Mammary epithelial cell (primary cell): ENCODE measurements at regions not wholly inside any gene's neighbourhood (a gene's known extent, or its start where the extent isn't known, plus 50 kb on each side); places are given as distances from the start of the nearest gene placed in this dataset.

Experiments
- EZH2 ChIP-seq: IDR thresholded peaks from 2 replicates; pipeline ENCODE4 v1.6.1; 2012; ENCODE audit warnings: low read length, inconsistent platforms, borderline replicate concordance
- TF ChIP-seq, protein P1 (sequence below), 2 donors: IDR thresholded peaks in 1 of 2; conservative IDR thresholded peaks in 1 of 2; 2 replicates each; pipeline ENCODE4 v1.5.1; 2011 to 2012; ENCODE audit warnings: inconsistent platforms in 2 of 2, low read length in 2 of 2, mild to moderate bottlenecking in 2 of 2, control low read depth in 1 of 2, low read depth in 1 of 2; ENCODE audit not compliant: insufficient read depth in 1 of 2; ENCODE audit errors: extremely low read depth in 1 of 2

DNA sequence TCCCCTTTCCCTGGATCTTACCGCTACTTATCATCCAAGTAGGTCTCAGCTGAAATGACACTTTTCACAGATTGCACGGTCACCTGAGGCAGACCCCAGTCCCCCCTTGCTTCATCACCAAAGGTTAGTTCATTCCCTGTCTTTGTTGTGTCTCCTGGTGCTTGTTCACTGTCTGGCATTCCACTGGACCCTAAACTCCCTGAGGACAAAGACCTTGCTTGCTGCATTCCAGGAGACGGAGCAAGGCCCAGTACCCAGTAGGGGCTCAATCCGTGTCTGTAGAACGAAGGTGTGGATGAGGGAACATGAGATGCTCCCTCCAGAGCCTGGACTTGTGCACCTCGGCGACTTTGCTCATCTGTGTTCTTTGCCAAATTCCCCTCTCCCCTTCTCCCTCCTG lies 160.0 kb downstream of the RAB11FIP2 start:
- TF ChIP-seq, protein P1, sequence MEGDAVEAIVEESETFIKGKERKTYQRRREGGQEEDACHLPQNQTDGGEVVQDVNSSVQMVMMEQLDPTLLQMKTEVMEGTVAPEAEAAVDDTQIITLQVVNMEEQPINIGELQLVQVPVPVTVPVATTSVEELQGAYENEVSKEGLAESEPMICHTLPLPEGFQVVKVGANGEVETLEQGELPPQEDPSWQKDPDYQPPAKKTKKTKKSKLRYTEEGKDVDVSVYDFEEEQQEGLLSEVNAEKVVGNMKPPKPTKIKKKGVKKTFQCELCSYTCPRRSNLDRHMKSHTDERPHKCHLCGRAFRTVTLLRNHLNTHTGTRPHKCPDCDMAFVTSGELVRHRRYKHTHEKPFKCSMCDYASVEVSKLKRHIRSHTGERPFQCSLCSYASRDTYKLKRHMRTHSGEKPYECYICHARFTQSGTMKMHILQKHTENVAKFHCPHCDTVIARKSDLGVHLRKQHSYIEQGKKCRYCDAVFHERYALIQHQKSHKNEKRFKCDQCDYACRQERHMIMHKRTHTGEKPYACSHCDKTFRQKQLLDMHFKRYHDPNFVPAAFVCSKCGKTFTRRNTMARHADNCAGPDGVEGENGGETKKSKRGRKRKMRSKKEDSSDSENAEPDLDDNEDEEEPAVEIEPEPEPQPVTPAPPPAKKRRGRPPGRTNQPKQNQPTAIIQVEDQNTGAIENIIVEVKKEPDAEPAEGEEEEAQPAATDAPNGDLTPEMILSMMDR (conservative IDR thresholded peaks at IDR 0.05 in 1 of 2, IDR thresholded peaks at IDR 0.05 in 1 of 2; ENCODE audit: extremely low read depth in 1 of 2, insufficient read depth in 1 of 2, low read depth in 1 of 2, low read length in 2 of 2), result no peak
- TF ChIP-seq EZH2, result no peak
